ENCODE measurements at regions not wholly inside any gene's neighbourhood (a gene's known extent, or its start where the extent isn't known, plus 50 kb on each side); places are given as distances from the start of the nearest gene placed in this dataset.

- POLR2A ChIA-PET: no interaction called here
- Histone ChIP-seq H3K4me3 (replicated peaks in 1 of 3; ENCODE audit: insufficient read depth in 1 of 3, low read depth in 1 of 3, low read length in 3 of 3) (no peak overlapping the region), H3K79me2 (ENCODE audit: control insufficient read depth, insufficient read depth, low read length) (no peaks in the 10 kb centered on the region), H4K20me1 (replicated peaks; ENCODE audit: control insufficient read depth, extremely low read depth, insufficient read depth, low read length) (no peaks in the 10 kb centered on the region), H3K9me3 (replicated peaks; ENCODE audit: control insufficient read depth, insufficient read depth, low read length) (no peaks in the 10 kb centered on the region), H3K4me1 (ENCODE audit: control insufficient read depth, extremely low read depth, insufficient read depth, low read length) (no peaks in the 10 kb centered on the region), H3K27me3 (ENCODE audit: control insufficient read depth in 2 of 2, insufficient read depth in 2 of 2, low read length in 2 of 2) (peaks cover 4 to 10% of the 10 kb centered on the region in 2 experiments), H3K4me2 (ENCODE audit: insufficient read depth, low read length) (no peak overlapping the region), H2AFZ (ENCODE audit: low read depth, low read length) (no peak overlapping the region), H3K9ac (replicated peaks; ENCODE audit: extremely low read depth, insufficient read depth, low read length) (no peak overlapping the region), H3K36me3 (ENCODE audit: control insufficient read depth in 2 of 2, extremely low read depth in 1 of 2, insufficient read depth in 2 of 2, low read length in 2 of 2) (no peaks in the 10 kb centered on the region), H3K9me1 (replicated peaks; ENCODE audit: control insufficient read depth, extremely low read depth, insufficient read depth, low read length) (no peaks in the 10 kb centered on the region), H3K27ac (ENCODE audit: insufficient read depth, low read depth, low read length) (no peak overlapping the region)
- intact Hi-C loops (cut with micrococcal nuclease): no loop called here
- FAIRE-seq (no peak), DNase-seq (ENCODE audit: low read depth, low spot score) (no peak)
- CTCF ChIA-PET: no interaction called here
- TF ChIP-seq POLR2A (IDR thresholded peaks at IDR 0.05; ENCODE audit: low read depth, low read length) (no peak), EZH2 (IDR thresholded peaks at IDR 0.05; ENCODE audit: borderline replicate concordance, low read depth, low read length, severe bottlenecking) (no peak), GATA2 (IDR thresholded peaks at IDR 0.05; ENCODE audit: insufficient read depth, insufficient read length, low read depth, low read length) (no peak), MYC (IDR thresholded peaks at IDR 0.05; ENCODE audit: low read depth, low read length) (no peak), FOS (IDR thresholded peaks at IDR 0.05; ENCODE audit: borderline replicate concordance, insufficient read depth, low read length) (no peak), MAX (IDR thresholded peaks at IDR 0.05; ENCODE audit: insufficient read depth, insufficient read length) (no peak), POLR2AphosphoS5 (IDR thresholded peaks at IDR 0.05; ENCODE audit: insufficient read depth, low read depth, low read length) (no peak), JUN (IDR thresholded peaks at IDR 0.05; ENCODE audit: borderline replicate concordance, insufficient read depth, insufficient read length, low read depth) (no peak), CTCF (IDR thresholded peaks at IDR 0.05; ENCODE audit: extremely low read depth in 1 of 2, insufficient read depth in 1 of 2, low read depth in 1 of 2, low read length in 2 of 2) (no peak)
- BruUV-seq (replicated peaks): no TSS peak
- dilution Hi-C loops (cut with MboI; ENCODE audit: extremely low pct_ligation_motif_present, low sequenced_read_pairs): no loop called here
Observed at GRCh38 chr13:31455581-31455980, 255.8 kb downstream of the B3GLCT start.

Measured in endothelial cell of umbilical vein (primary cell).